ENCODE measurements at regions not wholly inside any gene's neighbourhood (a gene's known extent, or its start where the extent isn't known, plus 50 kb on each side); places are given as distances from the start of the nearest gene placed in this dataset.

GRCh38 chr2:17254421-17254820, 263.8 kb downstream of the RAD51AP2 start:
- TF ChIP-seq CTCF (IDR thresholded peaks at IDR 0.05; ENCODE audit: low read depth, low read length), result no peak
- TF ChIP-seq EZH2phosphoT487 (IDR thresholded peaks at IDR 0.05; ENCODE audit: low read depth), result no peak
